ENCODE measurements at regions not wholly inside any gene's neighbourhood (a gene's known extent, or its start where the extent isn't known, plus 50 kb on each side); places are given as distances from the start of the nearest gene placed in this dataset.

- TF ChIP-seq CTCF (optimal IDR thresholded peaks at IDR 0.05 in 1 of 3, IDR thresholded peaks at IDR 0.05 in 1 of 3, conservative IDR thresholded peaks at IDR 0.05 in 1 of 3; ENCODE audit: extremely low read depth in 1 of 3, insufficient read depth in 2 of 3, low read length in 3 of 3): no peak
- no peak for TF ChIP-seq EZH2 (IDR thresholded peaks at IDR 0.05; ENCODE audit: low read length)
These were observed 201.0 kb upstream of the WSCD1 start for GRCh38 chr17:5869041-5869745.

All from keratinocyte (primary cell).